Endothelial cell of umbilical vein (primary cell): ENCODE measurements at regions not wholly inside any gene's neighbourhood (a gene's known extent, or its start where the extent isn't known, plus 50 kb on each side); places are given as distances from the start of the nearest gene placed in this dataset.

Experiments
- CTCF ChIP-seq, 2 donors: IDR thresholded peaks; 1 replicate in 1 of 2; 2 replicates in 1 of 2; pipeline ENCODE4 v1.5.1; 2011; ENCODE audit warnings: low read length in 2 of 2, mild to moderate bottlenecking in 2 of 2, moderate library complexity in 2 of 2, control low read depth in 1 of 2, inconsistent platforms in 1 of 2, low read depth in 1 of 2; ENCODE audit not compliant: insufficient read depth in 1 of 2; ENCODE audit errors: extremely low read depth in 1 of 2
- EZH2 ChIP-seq: IDR thresholded peaks from 2 replicates; pipeline ENCODE4 v1.6.1; 2012; ENCODE audit warnings: borderline replicate concordance, low read depth, mild to moderate bottlenecking, moderate library complexity, low read length, inconsistent platforms; ENCODE audit not compliant: severe bottlenecking
- JUN ChIP-seq: IDR thresholded peaks from 2 replicates; pipeline ENCODE4 v1.6.1; 2011; ENCODE audit warnings: borderline replicate concordance, low read depth; ENCODE audit not compliant: insufficient read length, insufficient read depth
- MYC ChIP-seq: IDR thresholded peaks from one replicate; pipeline ENCODE4 v1.6.1; 2011; ENCODE audit warnings: mild to moderate bottlenecking, low read depth, low read length
- POLR2A ChIP-seq: IDR thresholded peaks from 2 replicates; pipeline ENCODE4 v1.6.1; 2012; ENCODE audit warnings: low read depth, mild to moderate bottlenecking, control low read depth, low read length
- POLR2AphosphoS5 ChIP-seq: IDR thresholded peaks from 2 replicates; pipeline ENCODE4 v1.6.1; 2012; ENCODE audit warnings: low read depth, mild to moderate bottlenecking, control low read depth, low read length, moderate library complexity; ENCODE audit not compliant: insufficient read depth

- TF ChIP-seq CTCF (IDR thresholded peaks at IDR 0.05; ENCODE audit: extremely low read depth in 1 of 2, insufficient read depth in 1 of 2, low read depth in 1 of 2, low read length in 2 of 2) (no peak), EZH2 (no peak), POLR2A (no peak), MYC (no peak), POLR2AphosphoS5 (no peak), JUN (no peak)
Measured at GRCh38 chr11:134792044-134792443, 380.0 kb upstream of the B3GAT1 start.
